ENCODE measurements at regions not wholly inside any gene's neighbourhood (a gene's known extent, or its start where the extent isn't known, plus 50 kb on each side); places are given as distances from the start of the nearest gene placed in this dataset.

GRCh38 chr2:41725901-41726300 lies 321.9 kb upstream of the PKDCC start:
- CTCF ChIA-PET = no interaction called here
- Histone ChIP-seq H3K4me3 (no peak overlapping the region), H2AFZ (no peak overlapping the region), H3K4me1 (replicated peaks; ENCODE audit: insufficient read depth) (no peaks in the 10 kb centered on the region), H3F3A (ENCODE audit: insufficient read depth, low read depth) (no peaks in the 10 kb centered on the region), H3K4me2 (no peak overlapping the region), H3K27ac (no peak overlapping the region), H3K79me2 (ENCODE audit: low read depth) (no peaks in the 10 kb centered on the region), H3K27me3 (ENCODE audit: insufficient read depth, low read depth) (no peaks in the 10 kb centered on the region), H3K9me2 (ENCODE audit: insufficient read depth) (no peaks in the 10 kb centered on the region), H3K36me3 (ENCODE audit: low read depth) (no peaks in the 10 kb centered on the region), H3K9me3 (ENCODE audit: insufficient read depth, low read depth) (no peaks in the 10 kb centered on the region), H4K20me1 (ENCODE audit: insufficient read depth) (no peaks in the 10 kb centered on the region)
- BruUV-seq (replicated peaks) = no TSS peak
- intact Hi-C loops (cut with micrococcal nuclease; ENCODE audit: unreplicated experiment) = no loop called here
- DNase-seq = no peak
- POLR2A ChIA-PET (ENCODE audit: unreplicated experiment) = no interaction called here
- TF ChIP-seq CTCF (conservative IDR thresholded peaks at IDR 0.05) (no peak), EZH2 (IDR thresholded peaks at IDR 0.05; ENCODE audit: low read depth) (no peak)

DNA sequence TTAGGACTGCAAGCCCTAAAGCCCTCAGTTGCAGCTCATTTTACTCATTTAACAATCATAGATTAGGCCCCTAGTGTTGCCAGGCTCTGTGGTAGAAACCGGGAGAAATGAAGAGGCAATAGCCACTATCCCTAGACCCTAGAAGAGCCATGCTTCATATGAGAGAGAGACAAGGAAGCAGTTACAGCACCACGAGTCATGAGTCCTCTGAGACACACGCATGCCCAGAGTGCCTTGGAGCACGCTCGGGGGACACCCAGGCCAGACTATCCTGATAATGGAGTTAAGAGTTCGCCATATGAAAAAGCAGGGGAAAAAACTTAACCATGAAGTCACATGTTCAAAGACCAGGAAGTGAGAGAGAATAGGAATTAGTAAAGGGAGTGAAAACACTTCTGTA lies 321.5 kb upstream of the PKDCC start:
- H3K4me3 ChIP-seq = no peak overlapping the region
- intact Hi-C loops (cut with micrococcal nuclease; ENCODE audit: unreplicated experiment) = no loop called here
- POLR2A ChIA-PET (ENCODE audit: unreplicated experiment) = no interaction called here
- 0 out of 2 replicates have a peak, but pooled peaks cover 4% of the 10 kb centered on the region for H3K27me3 ChIP-seq (ENCODE audit: insufficient read depth, low read depth)
- no peaks in the 10 kb centered on the region for H3K79me2 ChIP-seq (ENCODE audit: low read depth)
- no peak overlapping the region for H3K4me2 ChIP-seq
- H3F3A ChIP-seq (ENCODE audit: insufficient read depth, low read depth) = no peaks in the 10 kb centered on the region
- no peaks in the 10 kb centered on the region for H3K9me3 ChIP-seq (ENCODE audit: insufficient read depth, low read depth)
- no peak overlapping the region for H3K27ac ChIP-seq
- H4K20me1 ChIP-seq (ENCODE audit: insufficient read depth) = no peaks in the 10 kb centered on the region
- CTCF ChIA-PET = no interaction called here
- no TSS peak for BruUV-seq (replicated peaks)
- no peak for DNase-seq
- no peaks in the 10 kb centered on the region for H3K36me3 ChIP-seq (ENCODE audit: low read depth)
- H3K9me2 ChIP-seq (ENCODE audit: insufficient read depth) = no peaks in the 10 kb centered on the region
- no peaks in the 10 kb centered on the region for H3K4me1 ChIP-seq (replicated peaks; ENCODE audit: insufficient read depth)
- TF ChIP-seq CTCF (conservative IDR thresholded peaks at IDR 0.05) = no peak
- TF ChIP-seq EZH2 (IDR thresholded peaks at IDR 0.05; ENCODE audit: low read depth) = no peak
- H2AFZ ChIP-seq = no peak overlapping the region

- H3K4me2 ChIP-seq = no peak overlapping the region
- 0 out of 2 replicates have a peak, but pooled peaks cover 8% of the 10 kb centered on the region for H3K27me3 ChIP-seq (ENCODE audit: insufficient read depth, low read depth)
- no peak overlapping the region for H3K27ac ChIP-seq
- no peak overlapping the region for H2AFZ ChIP-seq
- BruUV-seq (replicated peaks) = no TSS peak
- no peaks in the 10 kb centered on the region for H3K79me2 ChIP-seq (ENCODE audit: low read depth)
- ChIA-PET CTCF (no interaction called here), POLR2A (ENCODE audit: unreplicated experiment) (no interaction called here)
- no peak for DNase-seq
- no peaks in the 10 kb centered on the region for H4K20me1 ChIP-seq (ENCODE audit: insufficient read depth)
- H3K36me3 ChIP-seq (ENCODE audit: low read depth) = no peaks in the 10 kb centered on the region
- intact Hi-C loops (cut with micrococcal nuclease; ENCODE audit: unreplicated experiment) = no loop called here
- no peaks in the 10 kb centered on the region for H3F3A ChIP-seq (ENCODE audit: insufficient read depth, low read depth)
- no peaks in the 10 kb centered on the region for H3K9me3 ChIP-seq (ENCODE audit: insufficient read depth, low read depth)
- H3K4me3 ChIP-seq = no peak overlapping the region
- TF ChIP-seq CTCF (conservative IDR thresholded peaks at IDR 0.05) (no peak), EZH2 (IDR thresholded peaks at IDR 0.05; ENCODE audit: low read depth) (no peak)
- no peaks in the 10 kb centered on the region for H3K9me2 ChIP-seq (ENCODE audit: insufficient read depth)
- H3K4me1 ChIP-seq (replicated peaks; ENCODE audit: insufficient read depth) = no peaks in the 10 kb centered on the region
These were observed 320.7 kb upstream of the PKDCC start for GRCh38 chr2:41727152-41727551.

Measured in PC-9 (cell line).